NCI-H69 (cell line): ENCODE measurements at regions not wholly inside any gene's neighbourhood (a gene's known extent, or its start where the extent isn't known, plus 50 kb on each side); places are given as distances from the start of the nearest gene placed in this dataset.

ENCODE experiments used
- DNase-seq: peaks from one replicate; lab custom pipeline; 2025; lab: John Stamatoyannopoulos, UW

DNA sequence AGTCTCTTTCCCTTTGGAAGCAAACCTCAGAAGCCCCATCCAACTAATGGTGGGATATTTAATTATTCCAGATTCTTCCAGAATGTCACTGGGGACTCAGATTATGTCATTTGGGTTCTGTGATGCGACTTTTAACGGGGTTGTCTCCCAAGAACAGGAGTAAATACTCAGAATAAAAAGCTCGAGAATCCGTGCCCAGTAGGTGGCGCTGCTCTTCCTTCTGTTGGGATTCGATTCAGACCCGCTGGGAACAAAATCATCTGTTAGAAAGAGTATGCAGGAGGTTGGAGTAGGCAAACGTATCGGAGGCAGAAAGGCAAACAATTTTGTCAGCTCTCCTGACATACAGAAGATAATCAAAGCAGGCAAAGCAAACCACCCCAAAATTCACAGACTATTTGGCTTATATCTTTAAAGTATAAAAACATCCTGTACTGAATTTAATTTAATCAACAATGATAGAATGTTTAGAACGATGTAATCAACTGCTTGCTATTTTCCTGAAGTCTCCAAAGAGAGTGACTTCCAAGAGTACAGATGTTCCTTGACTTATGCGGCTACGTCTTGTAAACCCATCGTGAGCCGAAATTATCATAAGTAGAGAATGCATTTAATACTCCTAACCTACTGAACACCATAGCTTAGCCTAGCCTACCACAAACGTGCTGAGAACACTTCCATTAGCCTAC lies 169.8 kb upstream of the RAI14 start:
- DNase-seq, result peak; percentile 93

- no peak for DNase-seq
Observed at GRCh38 chr5:34486849-34487158, 169.3 kb upstream of the RAI14 start.

GRCh38 chr5:34487159-34487879 lies 168.8 kb upstream of the RAI14 start:
- DNase-seq, result no peak

GRCh38 chr5:34487956-34488355 lies 168.2 kb upstream of the RAI14 start:
- no peak for DNase-seq

DNA sequence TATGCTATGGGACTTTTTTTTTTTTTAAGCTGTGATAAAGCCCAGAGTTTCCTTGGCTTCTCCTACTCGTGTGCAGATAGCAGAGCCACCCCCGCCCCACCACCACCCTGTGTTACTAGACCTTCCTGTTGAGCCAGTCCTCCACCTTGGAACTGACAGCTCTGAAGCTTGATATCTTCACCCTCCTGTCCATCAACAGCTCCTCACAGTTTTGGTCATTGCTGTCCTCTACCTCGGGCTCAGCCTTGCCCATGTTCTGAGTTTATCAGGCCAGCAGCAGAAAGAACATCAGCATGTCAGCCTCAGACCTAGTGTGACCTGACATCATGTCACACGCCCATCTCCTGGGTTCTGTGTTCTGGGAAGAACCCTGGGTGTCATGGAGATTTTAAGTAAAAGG lies 167.1 kb upstream of the RAI14 start:
- DNase-seq, result no peak

DNA sequence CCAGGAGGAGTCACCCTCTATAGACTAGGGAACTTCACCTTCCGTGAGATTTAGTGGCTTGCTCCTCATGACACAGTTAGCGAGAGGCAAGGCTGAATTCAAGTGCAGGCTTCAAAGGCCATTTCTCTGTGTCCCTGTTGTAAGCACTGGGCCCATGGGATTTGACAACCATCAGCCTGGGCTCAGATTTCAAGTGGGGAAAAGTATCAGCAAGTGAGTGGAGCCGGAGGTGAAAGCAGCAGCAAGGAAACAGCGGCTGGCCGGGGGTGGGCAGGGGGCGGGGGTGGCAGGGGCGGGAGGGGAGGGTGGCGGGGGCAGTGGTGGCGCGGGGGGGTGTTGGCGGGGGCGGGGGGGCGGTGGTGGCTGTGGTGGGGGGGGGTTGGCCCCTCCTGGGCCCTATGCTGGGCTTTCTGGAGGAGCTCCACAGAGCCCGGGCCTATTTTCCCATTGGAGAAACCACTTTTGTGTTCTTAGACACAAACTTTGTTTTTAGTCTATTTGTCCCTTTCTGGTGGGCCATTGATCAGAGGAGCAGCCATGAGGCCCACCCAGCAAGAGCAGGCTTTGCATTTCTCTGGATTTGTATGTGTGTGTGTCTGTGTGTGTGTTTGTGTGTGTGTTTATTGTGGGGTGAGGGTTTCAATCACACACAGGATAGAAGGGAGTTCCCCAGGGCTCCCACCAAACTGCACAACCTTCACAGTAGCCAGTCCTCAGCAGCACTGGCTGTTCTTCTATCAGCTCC lies 165.4 kb upstream of the RAI14 start:
- DNase-seq, result peak; percentile 92

DNA sequence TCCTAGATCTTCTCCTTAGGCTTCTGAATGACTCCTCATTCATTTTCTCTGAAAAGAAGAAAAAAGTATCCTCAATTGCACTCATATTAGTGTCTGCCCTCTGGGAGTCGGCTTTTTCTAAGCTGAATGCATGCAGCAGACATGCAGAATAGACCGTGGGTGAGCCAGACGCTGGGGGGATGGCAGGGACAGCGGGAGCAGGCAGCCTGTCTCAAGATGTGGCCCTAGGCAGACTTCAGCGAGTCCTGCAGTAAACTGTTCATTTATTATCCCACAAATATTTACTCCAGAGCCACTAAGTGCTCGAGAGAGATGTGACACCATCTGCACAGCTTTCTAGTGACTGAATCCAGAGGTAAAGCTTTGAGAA lies 164.9 kb upstream of the RAI14 start:
- peak; percentile 44 for DNase-seq

- DNase-seq, result no peak
Observed at GRCh38 chr5:34494111-34494755, 161.9 kb upstream of the RAI14 start.

DNA sequence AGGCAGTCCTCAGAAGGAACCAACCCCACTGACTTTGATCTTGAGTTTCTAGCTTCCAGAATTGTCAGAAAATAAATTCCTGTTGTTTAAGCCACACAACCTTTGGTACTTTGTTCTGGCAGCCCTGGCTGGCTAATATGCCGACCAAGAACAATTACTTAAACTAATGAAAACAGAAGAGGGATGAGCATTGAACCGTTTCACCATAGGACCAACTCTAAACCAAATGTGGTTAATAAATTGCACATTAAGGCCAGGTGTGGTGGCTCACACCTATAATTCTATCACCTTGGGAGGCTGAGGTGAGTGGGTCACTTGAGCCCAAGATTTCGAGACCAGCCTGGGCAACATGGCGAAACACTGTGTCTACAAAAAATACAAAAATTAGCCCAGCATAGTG lies 160.9 kb upstream of the RAI14 start:
- no peak for DNase-seq

- DNase-seq, result no peak
Observed at GRCh38 chr5:34496260-34496691, 159.9 kb upstream of the RAI14 start.

DNA sequence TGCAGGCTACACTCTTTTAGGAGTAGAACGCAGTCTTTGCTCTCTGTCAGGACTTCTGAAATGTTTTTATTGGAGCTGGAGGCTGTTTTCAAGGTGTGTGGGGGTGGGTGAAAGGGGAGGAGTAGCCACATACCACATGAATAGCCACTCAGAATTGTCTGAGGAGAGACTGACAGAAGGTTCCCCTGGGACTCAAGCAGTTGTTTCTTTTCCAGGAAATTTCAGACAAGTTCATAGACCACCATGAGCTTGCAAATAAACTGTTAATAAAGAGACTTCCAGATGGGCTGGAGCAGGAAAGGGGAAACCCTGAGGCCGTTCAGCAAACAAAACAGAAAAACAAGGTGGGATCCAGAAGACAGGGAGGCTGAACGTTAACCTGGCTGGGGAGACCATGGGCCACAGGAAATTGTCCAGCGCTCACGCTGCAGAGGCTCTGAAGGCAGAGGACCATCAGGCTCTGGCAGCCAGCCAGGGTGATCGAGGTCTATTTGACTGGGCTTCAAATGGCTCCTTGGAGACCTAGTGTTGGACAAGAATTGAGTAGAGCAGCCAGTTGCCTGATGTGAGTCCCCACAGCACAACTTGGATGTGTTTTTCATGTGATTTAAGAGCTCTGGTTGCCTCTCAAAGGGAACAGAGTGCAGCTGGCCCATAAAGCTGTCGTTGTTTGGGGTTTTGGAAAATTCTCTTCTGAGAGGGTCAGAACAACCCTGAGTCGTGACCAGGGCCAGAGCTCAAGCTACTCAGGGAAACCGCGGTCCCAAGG lies 159.2 kb upstream of the RAI14 start:
- DNase-seq, result peak; percentile 88

- no peak for DNase-seq
Observed at GRCh38 chr5:34497470-34497808, 158.7 kb upstream of the RAI14 start.

GRCh38 chr5:34498572-34498971 lies 157.6 kb upstream of the RAI14 start:
- DNase-seq, result no peak

DNA sequence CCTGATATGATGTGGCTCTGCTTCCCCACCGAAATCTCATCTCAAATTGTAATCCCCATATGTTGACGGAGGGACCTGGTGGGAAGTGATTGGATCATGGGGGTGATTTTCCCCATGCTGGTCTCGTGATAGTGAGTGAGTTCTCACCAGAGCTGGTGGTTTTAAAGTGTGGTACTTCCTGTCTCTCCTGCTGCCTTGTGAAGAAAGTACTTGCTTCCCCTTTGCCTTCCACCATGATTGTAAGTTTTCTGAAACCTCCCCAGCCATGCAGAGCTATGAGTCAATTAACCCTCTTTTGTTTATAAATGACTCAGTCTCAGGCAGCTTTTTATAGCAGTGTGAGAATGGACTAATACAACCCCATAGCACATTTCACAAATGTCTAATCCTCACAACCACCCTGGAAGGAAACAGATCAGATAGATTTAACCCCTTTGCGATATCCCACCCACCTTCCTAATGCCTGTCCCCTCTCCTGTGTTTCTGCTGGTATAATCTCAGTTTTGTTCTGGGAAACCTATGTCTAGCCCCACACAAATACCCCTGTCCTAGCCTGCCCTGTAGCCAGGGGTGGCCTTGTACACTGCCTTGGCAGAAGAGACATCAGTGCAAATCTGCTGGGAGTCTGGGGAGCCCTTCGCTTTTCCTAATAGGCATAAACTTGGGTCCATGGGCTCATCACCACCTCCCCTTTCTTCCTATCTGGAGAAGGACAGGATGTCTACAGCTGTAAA lies 157.0 kb upstream of the RAI14 start:
- DNase-seq, result peak; percentile 18

DNA sequence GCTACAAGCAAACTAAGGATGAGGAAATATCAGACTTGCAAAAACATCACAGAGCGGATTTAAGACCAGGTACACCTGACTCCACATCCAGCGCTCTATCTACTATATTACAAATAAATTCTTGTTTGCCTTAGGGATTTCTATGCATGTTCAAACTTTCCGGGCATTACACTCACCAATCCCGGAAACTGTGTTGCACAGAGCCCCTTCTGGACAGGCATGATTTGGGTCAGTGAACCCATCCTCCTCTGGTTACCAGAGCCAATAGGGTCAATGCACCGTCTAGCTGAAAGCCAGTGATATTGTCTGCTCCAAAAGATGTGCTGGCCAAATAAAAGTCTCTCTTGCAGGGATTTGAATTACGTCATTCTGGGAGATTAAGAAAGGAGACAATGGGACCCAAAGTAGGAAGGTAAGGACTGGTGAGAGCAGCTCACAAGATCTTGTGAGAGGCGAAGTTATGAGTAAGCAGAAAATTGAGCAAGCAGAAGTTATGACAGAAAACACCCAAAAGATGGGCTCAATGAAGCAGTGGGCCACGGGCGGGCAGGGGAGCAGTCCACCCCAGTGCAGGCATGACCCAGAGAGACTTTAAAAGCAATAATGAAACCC lies 155.8 kb upstream of the RAI14 start:
- DNase-seq, result no peak

DNA sequence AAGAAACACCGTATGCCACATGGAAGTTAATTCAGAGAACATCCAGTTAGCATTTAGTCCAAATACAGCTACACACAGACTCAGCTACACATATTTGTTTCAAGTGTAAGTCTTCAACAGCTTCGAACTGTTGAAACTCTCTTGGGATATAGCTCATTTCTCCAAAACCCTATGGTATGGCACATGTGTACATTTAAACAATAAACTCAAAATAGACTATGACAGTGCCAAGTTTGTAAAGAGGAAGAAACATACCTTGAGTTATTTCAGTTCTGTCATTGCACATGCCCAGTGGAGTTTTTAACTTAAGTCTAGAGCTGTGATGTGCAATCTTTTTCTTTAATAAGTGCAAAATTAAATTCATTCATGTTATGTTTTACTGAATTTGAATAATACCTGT lies 155.1 kb upstream of the RAI14 start:
- no peak for DNase-seq

GRCh38 chr5:34501840-34502239 lies 154.3 kb upstream of the RAI14 start:
- no peak for DNase-seq

GRCh38 chr5:34502581-34502980 lies 153.5 kb upstream of the RAI14 start:
- no peak for DNase-seq

DNA sequence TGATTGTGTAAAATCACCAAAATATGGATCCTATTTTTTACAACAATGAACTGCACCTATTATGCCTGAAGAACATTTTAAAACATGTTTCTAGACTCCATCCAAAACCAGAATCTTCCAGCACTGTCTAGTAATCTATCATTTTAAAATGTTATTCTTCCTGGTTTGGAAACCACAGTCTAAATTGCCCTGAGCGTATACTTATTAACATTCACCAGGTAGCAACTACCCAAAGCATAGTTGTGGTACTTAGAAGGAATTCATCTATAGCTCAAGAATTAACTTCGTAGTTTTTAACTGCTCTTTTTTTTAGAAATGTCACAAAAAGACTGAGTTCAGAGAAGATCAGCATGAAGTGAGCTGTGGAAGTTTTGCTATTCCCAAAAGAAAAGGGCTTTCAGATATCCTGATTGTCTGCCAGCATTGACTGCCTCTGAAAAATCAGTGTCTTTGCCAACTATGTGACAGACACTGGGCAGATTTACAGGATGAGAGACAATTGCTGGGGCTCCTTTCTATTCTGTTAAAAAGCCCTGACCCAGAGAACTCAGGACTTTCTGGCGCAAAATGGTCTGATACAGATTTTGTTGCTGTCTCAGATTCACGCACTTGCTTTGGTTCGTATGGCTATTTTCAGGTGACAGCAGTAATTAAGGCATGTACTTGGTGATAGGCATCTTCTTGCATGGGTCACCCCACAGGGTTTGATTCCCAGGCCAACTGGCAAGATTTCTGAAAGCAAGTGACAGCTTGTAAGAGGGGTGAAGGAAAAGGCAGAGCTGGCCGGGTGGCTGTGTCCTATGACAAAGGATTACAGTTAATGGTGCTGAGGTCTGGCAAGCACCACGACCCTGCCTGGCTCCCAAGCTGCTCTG lies 152.5 kb upstream of the RAI14 start:
- peak; percentile 71 for DNase-seq

DNA sequence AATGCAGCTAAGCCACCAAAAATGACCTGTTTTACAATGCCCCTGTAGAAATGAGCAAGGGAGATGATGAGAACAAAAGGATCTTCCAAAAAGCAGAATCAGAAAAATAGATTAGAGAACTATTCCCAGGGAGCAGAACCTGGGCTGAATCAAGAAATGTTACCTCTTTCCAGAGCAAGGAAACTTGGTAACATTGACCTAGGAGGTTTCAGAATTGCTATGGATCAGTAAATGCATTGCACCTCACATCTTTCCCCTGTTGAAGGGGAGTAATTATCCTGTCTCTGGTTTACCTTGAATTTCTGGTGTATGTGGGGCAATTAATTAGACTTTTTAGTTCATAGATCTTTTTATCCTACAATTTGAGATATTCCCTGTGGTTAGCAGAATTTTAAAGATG lies 151.2 kb upstream of the RAI14 start:
- no peak for DNase-seq
